ENCODE measurements at regions not wholly inside any gene's neighbourhood (a gene's known extent, or its start where the extent isn't known, plus 50 kb on each side); places are given as distances from the start of the nearest gene placed in this dataset.
"Not testable (repeated sequence)": the region's sequence is repeated elsewhere in the genome, so short reads cannot be mapped to it uniquely, and the experiment has no call there.

- DNase-seq: no peak
Observed at GRCh38 chr12:59077575-59078426, 157.5 kb upstream of the LRIG3 start.

- no peak for DNase-seq
Observed at GRCh38 chr12:59077153-59077552, 156.8 kb upstream of the LRIG3 start.

GRCh38 chr12:59076622-59077021 is 156.3 kb upstream of the LRIG3 start:
- DNase-seq: no peak

DNA sequence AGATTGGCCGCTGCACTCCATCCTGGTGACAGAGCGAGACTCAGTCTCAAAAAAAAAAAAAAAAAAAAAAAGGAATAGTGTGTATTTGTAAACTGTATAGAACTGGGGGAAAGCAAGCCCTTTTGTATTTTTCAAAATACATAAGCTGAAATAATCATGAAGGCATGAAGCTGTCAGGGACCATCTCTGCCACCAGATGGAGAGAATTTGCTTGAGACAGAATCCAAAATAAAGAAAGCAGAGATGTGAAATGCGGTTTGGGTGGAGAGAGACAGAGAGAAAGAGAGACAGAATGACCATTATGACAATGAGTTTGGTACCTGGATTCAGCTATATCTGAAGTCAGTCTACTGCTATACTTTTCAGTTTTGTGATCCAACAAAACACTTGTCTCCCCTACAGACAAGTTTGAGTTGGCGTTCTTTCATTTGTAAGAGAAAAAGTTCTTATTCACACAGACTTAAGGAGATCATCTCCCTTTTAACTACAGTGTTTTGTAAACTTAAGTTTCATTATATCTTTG is 155.7 kb upstream of the LRIG3 start:
- DNase-seq: no peak

- DNase-seq: no peak
Observed at GRCh38 chr12:59075141-59075540, 154.8 kb upstream of the LRIG3 start.

DNA sequence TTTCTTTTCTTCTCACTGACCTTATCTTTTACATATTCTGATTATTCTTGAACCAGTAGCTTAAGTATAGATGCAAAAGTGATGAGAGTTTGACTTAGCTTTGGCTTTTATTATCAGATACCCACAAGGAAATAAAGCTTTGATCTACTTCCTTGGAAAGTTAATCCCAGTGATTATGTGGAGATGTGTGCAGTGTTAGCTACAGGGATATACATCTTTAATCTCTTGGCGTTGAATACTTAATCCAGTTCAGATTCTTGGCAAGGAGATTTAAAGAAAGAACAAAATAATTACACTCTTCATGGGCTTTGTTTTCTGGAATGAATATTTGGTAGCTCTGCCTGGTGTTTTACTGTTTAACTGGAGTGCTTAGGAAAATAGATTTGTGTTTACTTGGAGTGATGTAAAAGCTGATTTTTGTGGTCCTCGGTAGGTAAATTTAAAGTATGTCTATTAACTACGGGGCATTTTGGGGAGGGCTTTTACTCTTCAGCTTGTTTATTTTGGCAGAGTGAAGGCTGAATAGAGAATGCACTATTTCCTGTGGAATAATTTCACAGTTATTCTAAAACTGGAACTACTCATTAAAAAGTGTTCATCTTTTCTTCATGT is 150.1 kb upstream of the LRIG3 start:
- no peak for DNase-seq

- no peak for DNase-seq
Observed at GRCh38 chr12:59069516-59069915, 149.2 kb upstream of the LRIG3 start.

GRCh38 chr12:59068436-59068835 is 148.1 kb upstream of the LRIG3 start:
- DNase-seq: no peak

DNA sequence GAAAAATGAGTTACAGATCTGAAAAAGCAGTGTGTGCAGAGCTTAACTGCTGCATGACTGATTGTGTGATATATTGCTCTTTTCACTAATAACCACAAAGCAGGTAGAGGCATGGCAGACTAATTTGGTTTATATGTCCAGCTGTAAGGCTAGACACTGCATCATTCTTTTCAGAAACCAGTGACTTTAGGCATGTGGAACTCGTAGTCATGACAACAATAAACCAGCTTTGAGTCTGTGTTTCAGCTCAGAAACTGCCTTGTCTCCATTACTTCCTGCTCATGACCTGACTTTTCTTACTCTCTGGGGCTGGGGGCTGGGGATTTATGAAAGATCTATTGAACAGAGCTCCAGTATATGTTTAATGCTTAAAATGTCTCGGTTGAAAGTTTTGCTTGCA is 146.8 kb upstream of the LRIG3 start:
- DNase-seq: no peak

- no peak for DNase-seq
Observed at GRCh38 chr12:59066445-59066844, 146.1 kb upstream of the LRIG3 start.

- no peak for DNase-seq
Observed at GRCh38 chr12:59059088-59059935, 139.0 kb upstream of the LRIG3 start.

GRCh38 chr12:59056966-59057365 is 136.7 kb upstream of the LRIG3 start:
- DNase-seq: no peak

GRCh38 chr12:59055204-59055860 is 135.0 kb upstream of the LRIG3 start:
- DNase-seq: no peak

DNA sequence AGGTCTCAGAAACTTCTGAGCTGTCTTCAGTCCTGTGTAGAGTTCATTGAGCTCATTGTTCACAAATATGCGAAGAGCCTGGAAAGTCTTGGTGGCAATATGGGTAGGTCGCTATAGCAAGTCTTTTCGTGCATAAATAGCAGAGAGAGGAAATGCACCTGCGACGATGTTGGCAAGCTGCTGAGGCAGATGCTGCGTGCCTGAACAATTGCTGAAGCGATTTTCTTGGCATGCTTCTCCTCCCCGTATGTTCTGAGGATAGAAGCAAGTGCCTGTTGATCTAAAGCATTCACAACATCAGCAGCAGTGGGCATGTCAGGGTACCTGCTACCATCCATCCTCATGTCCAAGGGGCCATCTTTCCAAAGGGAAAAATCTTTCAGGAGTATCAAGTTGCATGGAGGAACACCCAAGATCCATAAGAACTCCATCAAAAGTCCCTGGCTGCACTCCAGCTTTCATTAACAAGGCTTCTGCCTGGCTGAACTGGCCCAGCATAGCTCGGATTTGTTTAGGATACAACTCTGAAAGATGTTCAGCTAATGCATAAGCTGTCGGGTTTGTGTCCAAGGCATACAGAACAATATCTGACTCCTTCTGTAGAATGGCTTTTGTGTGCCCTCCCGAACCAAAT is 133.1 kb upstream of the LRIG3 start:
- DNase-seq: not testable (repeated sequence)

- no peak for DNase-seq
Observed at GRCh38 chr12:59046763-59047534, 126.6 kb upstream of the LRIG3 start.

DNA sequence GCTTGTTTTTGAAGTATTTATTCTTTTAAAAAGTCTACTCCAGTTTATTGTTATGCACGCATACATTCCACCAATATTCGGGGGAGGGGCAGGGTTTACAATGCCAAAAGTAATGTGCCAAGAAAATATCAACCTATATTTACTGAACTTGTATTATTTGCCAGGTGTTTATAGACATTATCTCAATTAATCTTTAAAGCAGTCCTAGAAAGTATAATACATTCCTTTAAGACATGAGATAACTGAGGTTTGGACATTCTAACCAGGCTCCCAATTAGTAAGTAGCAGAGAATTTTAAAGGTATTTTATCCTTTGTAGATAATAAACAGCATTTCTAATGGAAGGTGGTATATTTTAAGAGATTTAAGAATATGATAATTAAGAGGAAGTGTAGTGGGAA is 124.5 kb upstream of the LRIG3 start:
- DNase-seq: no peak

- no peak for DNase-seq
Observed at GRCh38 chr12:59041241-59042121, 121.2 kb upstream of the LRIG3 start.

DNA sequence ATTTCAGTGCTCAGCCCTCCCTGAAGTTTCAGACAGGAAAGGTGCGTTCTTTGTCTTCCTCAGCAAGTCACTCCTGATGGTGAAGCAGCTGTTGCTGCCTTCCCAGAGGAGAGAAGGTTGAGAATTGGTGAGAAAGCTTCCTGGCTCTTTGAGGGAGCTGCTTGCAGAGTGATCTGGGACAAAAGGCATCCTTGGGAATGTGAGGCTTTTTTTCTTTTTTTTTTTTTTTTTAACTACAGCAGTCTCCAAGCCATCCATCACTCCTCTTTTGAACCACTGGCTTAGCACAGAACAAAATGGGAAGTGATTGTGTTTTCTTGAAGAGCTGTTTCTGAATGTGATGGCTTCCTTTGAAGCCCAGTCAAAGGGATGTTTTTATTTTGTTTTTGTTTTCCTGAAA is 120.4 kb upstream of the LRIG3 start:
- no peak for DNase-seq

- no peak for DNase-seq
Observed at GRCh38 chr12:59040043-59040442, 119.7 kb upstream of the LRIG3 start.

GRCh38 chr12:59039005-59039404 is 118.7 kb upstream of the LRIG3 start:
- DNase-seq: no peak
